OCI-LY7 (cell line): ENCODE measurements at regions not wholly inside any gene's neighbourhood (a gene's known extent, or its start where the extent isn't known, plus 50 kb on each side); places are given as distances from the start of the nearest gene placed in this dataset.

Experiments
- BruUV-seq: library from RNA; stranded (reverse); fragments of 400-500 nt; replicated peaks from 2 replicates; lab custom pipeline; 2021; lab: Mats Ljungman, UMichigan
- CTCF ChIA-PET: fragments of 300-600 bp; sonication (Branson Sonifier 250); formaldehyde crosslinking; loops from one replicate; lab custom pipeline; 2022; ENCODE audit warnings: antibody characterized with exemption; ENCODE audit not compliant: unreplicated experiment; lab: Charles Lee
- POLR2A ChIA-PET: fragments of 300-600 bp; sonication (Branson Sonifier 250); formaldehyde crosslinking; loops from one replicate; lab custom pipeline; 2022; ENCODE audit warnings: antibody characterized with exemption; lab: Charles Lee
- DNase-seq: peaks from one replicate; pipeline ENCODE4 v3.0.0-alpha.2; 2015; ENCODE audit warnings: low spot score
- H2AFZ ChIP-seq: fragments of 200-600 bp; sonication (generic), shearing (Covaris generic); 2 replicates; pipeline ENCODE4 v1.6.1; 2014; ENCODE audit warnings: mild to moderate bottlenecking, antibody characterized with exemption, low read length, moderate library complexity
- H3K27ac ChIP-seq: fragments of 200-600 bp; sonication (generic); 2 replicates; pipeline ENCODE4 v1.5.1; 2014; ENCODE audit warnings: mixed run types, low read depth, mild to moderate bottlenecking, moderate library complexity, low read length, inconsistent platforms; ENCODE audit not compliant: poor library complexity, severe bottlenecking
- H3K36me3 ChIP-seq: fragments of 200-600 bp; sonication (generic); 2 replicates; pipeline ENCODE4 v1.6.1; 2014; ENCODE audit warnings: mild to moderate bottlenecking, antibody characterized with exemption, low read length, moderate library complexity, mixed read lengths; ENCODE audit not compliant: insufficient read depth
- H3K4me1 ChIP-seq: fragments of 200-600 bp; sonication (generic); 2 replicates; pipeline ENCODE4 v1.5.1; 2014; ENCODE audit warnings: mild to moderate bottlenecking, low read length; ENCODE audit not compliant: insufficient read depth, poor library complexity, severe bottlenecking
- H3K4me2 ChIP-seq: fragments of 200-600 bp; sonication (generic); 2 replicates; pipeline ENCODE4 v1.6.1; 2014; ENCODE audit warnings: mild to moderate bottlenecking, low read length
- H3K4me3 ChIP-seq: fragments of 200-600 bp; sonication (generic); 2 replicates; pipeline ENCODE4 v1.5.1; 2014; ENCODE audit warnings: mild to moderate bottlenecking, low read depth, low read length; ENCODE audit not compliant: poor library complexity, severe bottlenecking
- H3K79me2 ChIP-seq: fragments of 200-600 bp; sonication (generic); 2 replicates; pipeline ENCODE4 v1.6.1; 2016; ENCODE audit warnings: low read depth, mild to moderate bottlenecking, low read length, moderate library complexity, mixed read lengths; ENCODE audit not compliant: insufficient read depth
- H3K9me2 ChIP-seq: fragments of 200-600 bp; sonication (generic); 2 replicates; pipeline ENCODE4 v1.6.1; 2016; ENCODE audit warnings: mild to moderate bottlenecking, low read length, mixed read lengths; ENCODE audit not compliant: insufficient read depth
- H3K9me3 ChIP-seq: fragments of 200-600 bp; sonication (generic); 2 replicates; pipeline ENCODE4 v1.6.1; 2014; ENCODE audit warnings: mild to moderate bottlenecking, mixed run types, low read length, mixed read lengths
- H4K20me1 ChIP-seq: fragments of 200-600 bp; sonication (generic); 2 replicates; pipeline ENCODE4 v1.6.1; 2014; ENCODE audit warnings: mild to moderate bottlenecking, antibody characterized with exemption, low read length, moderate library complexity, mixed read lengths; ENCODE audit not compliant: insufficient read depth
- EZH2phosphoT487 ChIP-seq: fragments of 200-600 bp; sonication (generic); IDR thresholded peaks from 2 replicates; pipeline ENCODE4 v1.6.1; 2018; ENCODE audit warnings: low read depth, borderline replicate concordance, mild to moderate bottlenecking, mixed run types, antibody characterized with exemption, low read length, moderate library complexity, mixed read lengths
- intact Hi-C: fragments of 100-400 bp; cut with micrococcal nuclease; formaldehyde crosslinking; loops from one replicate; pipeline ENCODE4 v1.10.0; 2022; ENCODE audit not compliant: unreplicated experiment
- TF ChIP-seq, protein P1 (sequence below): fragments of 200-600 bp; sonication (generic); conservative IDR thresholded peaks from 2 replicates; pipeline ENCODE4 v1.5.1; 2014; ENCODE audit warnings: mild to moderate bottlenecking, antibody characterized with exemption, low read length, moderate library complexity, mixed read lengths

DNA sequence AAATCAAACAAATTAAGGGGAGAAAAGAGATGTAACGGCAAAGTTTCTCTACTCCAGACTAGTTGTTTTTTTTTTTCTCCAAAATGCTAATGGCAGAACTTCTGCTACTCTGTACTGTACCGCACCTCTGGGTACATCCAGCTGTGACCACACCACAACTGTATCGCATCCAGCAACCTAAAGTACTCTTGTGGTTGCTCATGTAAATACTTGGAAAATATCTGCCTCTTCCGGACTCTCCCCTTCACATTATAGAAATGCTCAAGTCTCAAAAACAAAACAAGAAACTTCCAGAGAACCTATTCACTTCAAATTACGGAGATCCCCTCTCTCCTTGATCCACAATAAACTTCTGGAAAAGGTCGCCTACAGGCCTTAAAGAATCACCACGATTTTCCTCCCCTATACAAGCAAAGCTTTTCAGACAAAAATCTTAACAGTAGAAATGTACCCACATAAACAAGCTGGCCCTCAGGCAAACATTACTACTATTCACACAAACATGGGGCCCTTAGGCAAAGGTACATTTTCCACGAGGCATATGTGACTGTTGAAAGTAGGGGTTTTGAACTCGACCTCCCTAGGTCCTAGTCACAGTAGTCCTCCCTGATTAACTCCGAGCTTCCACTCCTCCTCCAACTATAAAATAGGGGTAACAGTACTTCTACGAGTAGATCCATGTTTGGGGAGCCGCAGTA, 222.9 kb upstream of the MKLN1 start:
- Histone ChIP-seq H3K4me1 (peaks cover 41% of the 10 kb centered on the region), H3K4me2 (peak overlapping the region; percentile 100), H3K79me2 (peaks cover 94% of the 10 kb centered on the region), H3K27ac (peak overlapping the region; percentile 55), H2AFZ (no peak overlapping the region), H3K9me2 (no peaks in the 10 kb centered on the region), H3K4me3 (peak overlapping the region; percentile 75), H3K36me3 (peaks cover 61% of the 10 kb centered on the region), H3K9me3 (no peaks in the 10 kb centered on the region), H4K20me1 (peaks cover 28% of the 10 kb centered on the region)
- BruUV-seq = no TSS peak
- DNase-seq = peak; percentile 47
- intact Hi-C loops = loop anchor here (5.0 kb wide), 1 partner anchor 142 kb away; no protein-coding TSS in a partner anchor
- TF ChIP-seq, protein P1, sequence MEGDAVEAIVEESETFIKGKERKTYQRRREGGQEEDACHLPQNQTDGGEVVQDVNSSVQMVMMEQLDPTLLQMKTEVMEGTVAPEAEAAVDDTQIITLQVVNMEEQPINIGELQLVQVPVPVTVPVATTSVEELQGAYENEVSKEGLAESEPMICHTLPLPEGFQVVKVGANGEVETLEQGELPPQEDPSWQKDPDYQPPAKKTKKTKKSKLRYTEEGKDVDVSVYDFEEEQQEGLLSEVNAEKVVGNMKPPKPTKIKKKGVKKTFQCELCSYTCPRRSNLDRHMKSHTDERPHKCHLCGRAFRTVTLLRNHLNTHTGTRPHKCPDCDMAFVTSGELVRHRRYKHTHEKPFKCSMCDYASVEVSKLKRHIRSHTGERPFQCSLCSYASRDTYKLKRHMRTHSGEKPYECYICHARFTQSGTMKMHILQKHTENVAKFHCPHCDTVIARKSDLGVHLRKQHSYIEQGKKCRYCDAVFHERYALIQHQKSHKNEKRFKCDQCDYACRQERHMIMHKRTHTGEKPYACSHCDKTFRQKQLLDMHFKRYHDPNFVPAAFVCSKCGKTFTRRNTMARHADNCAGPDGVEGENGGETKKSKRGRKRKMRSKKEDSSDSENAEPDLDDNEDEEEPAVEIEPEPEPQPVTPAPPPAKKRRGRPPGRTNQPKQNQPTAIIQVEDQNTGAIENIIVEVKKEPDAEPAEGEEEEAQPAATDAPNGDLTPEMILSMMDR = no peak
- no peak for TF ChIP-seq EZH2phosphoT487
- POLR2A ChIA-PET = interaction anchor here (0.5 to 11.0 kb wide), 11 partner anchors 9 to 163 kb away, joined by 3 to 186 read pairs (median 3); no protein-coding TSS in a partner anchor
- CTCF ChIA-PET = interaction anchor here (0.8 to 0.9 kb wide), 3 partner anchors 8 to 17 kb away, joined by 3 read pairs; no protein-coding TSS in a partner anchor

DNA sequence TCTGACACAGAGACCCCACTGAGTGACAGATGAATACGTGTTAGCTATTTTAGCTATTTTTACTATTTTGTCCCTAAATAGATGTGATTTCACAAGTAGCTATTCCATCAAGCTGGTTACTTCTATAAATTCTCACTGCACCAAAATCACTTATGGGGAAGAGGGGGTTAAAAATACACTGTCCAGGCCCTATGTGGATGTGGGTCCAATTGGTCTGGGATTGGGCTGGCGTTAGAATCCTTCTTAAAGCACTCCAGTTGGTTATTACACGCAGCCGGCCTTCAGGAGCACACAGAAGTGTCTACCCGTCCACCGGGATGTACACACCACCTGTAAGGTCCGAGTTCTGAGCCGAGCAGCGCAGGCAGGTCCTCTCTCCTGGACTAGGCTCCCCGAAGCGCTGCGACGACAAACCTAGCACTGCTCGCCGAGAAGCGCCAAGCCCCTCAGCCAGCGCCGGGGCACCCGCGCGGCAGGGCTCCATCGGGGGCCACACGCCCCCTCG, 222.3 kb upstream of the MKLN1 start:
- POLR2A ChIA-PET = interaction anchor here (0.8 to 11.0 kb wide), 7 partner anchors 14 to 117 kb away, joined by 3 to 186 read pairs (median 4); no protein-coding TSS in a partner anchor
- intact Hi-C loops = loop anchor here (5.0 kb wide), 1 partner anchor 143 kb away; no protein-coding TSS in a partner anchor
- peaks cover 55% of the 10 kb centered on the region for H3K36me3 ChIP-seq
- CTCF ChIA-PET = interaction anchor here (0.8 to 0.9 kb wide), 2 partner anchors 9 to 17 kb away, joined by 3 read pairs; no protein-coding TSS in a partner anchor
- no peaks in the 10 kb centered on the region for H3K9me3 ChIP-seq
- peaks cover 28% of the 10 kb centered on the region for H4K20me1 ChIP-seq
- peak overlapping the region; percentile 55 for H3K27ac ChIP-seq
- peaks cover 35% of the 10 kb centered on the region for H3K4me1 ChIP-seq
- H3K79me2 ChIP-seq = peaks cover 91% of the 10 kb centered on the region
- H2AFZ ChIP-seq = no peak overlapping the region
- no peak for DNase-seq
- H3K4me3 ChIP-seq = peak overlapping the region; percentile 75
- no TSS peak for BruUV-seq
- no peaks in the 10 kb centered on the region for H3K9me2 ChIP-seq
- peak overlapping the region; percentile 100 for H3K4me2 ChIP-seq
- TF ChIP-seq EZH2phosphoT487 = no peak
- TF ChIP-seq, protein P1 = no peak
